Stimulated activated CD8-positive, alpha-beta memory T cell treated with anti-CD3 and anti-CD28 coated beads, Interleukin-15, amount 100 ng/mL, for 1 hour (primary cell): ENCODE measurements at regions not wholly inside any gene's neighbourhood (a gene's known extent, or its start where the extent isn't known, plus 50 kb on each side); places are given as distances from the start of the nearest gene placed in this dataset.
"Not testable (repeated sequence)": the region's sequence is repeated elsewhere in the genome, so short reads cannot be mapped to it uniquely, and the experiment has no call there.

Experiments used
- DNase-seq: peaks from one replicate; pipeline ENCODE4 v3.0.0-alpha.2; 2020; ENCODE audit warnings: low read depth

DNA sequence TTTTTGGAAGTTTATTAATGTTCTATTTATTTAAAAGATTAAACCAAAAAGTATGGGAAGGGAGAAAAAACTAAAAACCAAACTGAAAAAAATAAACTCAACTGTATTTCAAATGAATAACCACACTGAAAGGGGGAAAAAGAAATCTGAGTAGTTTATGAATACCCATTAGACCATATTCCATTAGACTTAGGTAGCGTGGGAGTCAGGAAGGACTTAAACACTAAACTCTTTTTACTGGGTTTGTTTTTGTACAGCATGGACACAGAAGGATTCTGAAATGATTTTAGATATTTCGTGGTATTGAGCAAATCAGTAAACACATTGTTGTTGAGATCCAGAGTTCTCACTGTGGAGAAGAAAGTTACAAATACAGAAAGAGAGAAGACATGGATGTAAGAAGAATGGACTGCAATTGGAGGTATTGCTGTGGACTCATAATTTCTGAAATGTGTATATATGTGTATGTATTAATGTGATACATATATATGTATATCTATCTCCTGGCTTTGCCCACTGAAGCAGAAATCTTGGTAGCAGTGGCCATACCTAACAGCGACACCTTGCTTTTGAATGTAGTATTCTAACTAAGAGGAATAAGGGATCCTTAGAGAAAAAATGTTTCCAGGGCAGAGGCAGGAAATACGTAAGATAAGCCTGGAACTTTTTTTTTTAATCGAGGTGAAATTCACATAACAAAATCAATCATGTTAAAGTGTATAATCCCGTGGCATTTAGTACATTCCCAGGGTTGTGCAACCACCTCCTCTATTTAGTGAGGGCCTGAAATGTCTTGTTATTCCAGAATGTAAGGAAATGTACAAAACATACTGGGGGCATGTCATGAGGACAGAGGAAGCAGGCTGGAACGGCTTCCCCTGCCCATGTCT, 228.8 kb downstream of the SMARCA2 start:
- no peak for DNase-seq

DNA sequence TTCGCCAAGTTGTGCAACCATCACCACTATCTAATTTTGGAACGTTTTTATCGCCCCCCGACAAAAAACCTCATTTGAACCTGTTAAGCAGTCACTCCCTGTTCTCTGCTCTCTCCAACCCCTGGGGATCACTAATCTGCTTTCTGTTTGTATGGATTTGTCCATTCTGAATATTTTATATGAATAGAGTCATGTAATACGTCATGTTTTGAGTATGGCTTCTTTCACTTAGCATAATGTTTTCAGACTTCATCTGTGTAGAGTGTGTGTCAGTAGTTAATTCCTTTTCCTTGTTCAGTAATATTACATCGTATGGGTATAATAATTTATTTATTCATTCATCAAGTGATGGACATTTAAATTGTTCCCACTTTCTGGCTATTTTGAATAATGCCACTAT, 232.2 kb downstream of the SMARCA2 start:
- no peak for DNase-seq

DNA sequence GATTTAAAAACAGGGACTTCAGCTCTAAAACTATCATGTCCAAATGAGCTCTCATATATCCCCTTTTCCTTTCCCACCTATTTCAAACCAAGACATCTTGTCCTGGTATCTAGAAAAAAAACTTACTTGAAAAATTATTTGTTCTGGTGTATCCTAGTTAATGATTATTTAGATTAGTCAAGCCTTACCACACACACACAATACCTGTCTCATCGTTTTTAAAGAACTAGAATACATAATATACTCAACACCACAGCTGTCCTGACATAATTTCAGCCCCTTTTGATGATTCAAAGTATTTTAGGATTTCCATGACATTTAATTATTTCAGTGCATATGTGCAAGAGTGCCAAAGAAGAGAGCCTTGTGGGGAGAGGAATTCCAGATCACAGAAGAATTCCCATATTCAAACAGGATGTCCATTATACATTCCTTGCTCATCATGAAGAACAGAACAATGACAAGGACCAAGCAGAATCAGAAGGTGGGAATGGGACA, 233.7 kb downstream of the SMARCA2 start:
- no peak for DNase-seq

DNA sequence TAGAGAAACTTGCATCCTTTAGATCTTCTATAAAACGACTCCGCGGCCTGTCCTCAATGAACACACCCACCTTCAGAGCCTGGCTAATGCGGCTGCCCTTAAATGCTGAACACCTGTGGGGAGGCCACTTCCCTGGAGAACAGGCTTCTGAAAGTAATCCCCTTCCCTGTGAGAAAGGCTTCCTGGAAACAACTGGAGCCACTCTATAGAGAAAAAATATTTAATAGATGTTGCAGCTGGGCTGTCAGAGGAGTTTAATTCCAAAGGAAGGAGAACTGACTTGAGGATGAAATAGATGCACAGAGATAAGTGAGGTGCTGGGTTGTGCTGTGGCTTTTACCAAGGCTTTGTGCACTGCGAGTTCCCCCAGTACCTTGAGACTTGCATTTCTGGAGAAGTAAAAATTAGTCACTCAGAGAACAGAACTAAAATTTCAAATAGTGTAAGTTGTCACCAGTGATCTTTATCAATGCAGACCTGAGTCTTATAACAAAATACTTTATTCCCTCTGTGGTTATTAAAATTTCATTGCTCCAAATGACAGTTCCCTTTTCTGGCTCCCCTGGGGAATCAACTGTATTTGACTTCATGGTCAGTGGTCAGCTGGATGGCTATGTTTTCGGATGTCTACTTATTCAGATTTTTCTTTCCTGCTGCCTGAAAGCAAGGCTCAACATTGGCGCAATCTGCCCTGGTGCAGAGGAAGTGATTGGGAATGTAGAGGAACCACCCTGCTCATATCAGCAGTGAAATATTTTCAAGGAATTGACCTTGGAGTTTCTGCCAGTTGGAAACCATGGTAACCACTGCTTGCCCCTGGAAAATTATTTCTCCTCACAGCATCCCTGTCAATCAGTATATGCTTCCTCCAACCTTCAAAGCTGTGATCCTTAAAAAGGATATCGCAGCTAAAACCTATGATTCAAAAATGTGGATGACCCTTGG, 238.8 kb downstream of the SMARCA2 start:
- DNase-seq = no peak

DNA sequence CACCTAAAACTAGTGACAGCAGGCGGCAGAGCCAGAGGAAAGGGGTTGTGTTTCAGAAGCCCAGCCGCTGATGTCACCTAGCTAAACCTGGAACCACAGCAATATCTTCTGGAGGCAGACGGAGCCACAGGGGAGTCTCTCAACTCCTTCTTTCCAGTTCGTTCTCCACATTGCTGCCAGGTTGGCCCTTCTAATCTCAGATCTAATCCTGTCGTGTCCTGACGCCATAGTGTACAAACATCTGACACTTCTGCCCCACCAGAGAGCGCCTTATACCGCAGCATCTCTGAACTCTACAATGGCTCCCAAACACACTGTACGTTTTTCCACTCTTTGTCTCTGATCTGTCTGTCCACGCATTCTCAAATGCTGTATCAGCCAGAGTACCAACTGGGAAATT, 240.0 kb downstream of the SMARCA2 start:
- DNase-seq = no peak

DNA sequence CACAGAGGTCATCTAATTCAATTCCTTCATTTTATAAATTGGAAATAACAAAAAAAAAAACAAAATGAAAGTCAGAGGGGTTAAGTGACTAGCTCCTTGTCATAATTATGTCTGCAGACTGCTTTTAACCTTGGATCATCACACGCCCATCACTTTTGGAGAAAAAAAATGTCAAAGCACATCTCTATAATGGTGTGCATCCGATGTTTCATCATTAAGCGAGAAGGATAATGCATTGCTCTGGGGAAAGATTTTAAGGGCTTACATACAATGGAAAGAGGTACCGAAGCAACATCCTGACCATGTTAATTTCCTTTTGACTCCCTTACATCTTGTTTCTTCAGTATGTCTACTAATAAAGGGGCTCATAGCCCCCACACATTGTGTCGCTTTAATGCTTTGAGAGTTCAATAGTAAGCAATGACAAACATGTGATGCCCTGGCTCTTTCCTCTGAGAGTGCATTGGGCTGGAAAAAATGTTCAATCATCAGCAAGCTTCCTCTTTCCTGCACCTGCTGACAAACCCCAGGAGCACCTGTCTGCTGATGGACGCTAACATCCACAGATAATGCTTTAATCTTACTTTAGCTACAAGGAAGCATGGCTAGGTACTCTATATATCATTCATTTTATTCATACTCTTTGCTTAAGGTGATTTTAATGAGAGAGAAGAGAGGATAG, 242.2 kb downstream of the SMARCA2 start:
- no peak for DNase-seq

DNA sequence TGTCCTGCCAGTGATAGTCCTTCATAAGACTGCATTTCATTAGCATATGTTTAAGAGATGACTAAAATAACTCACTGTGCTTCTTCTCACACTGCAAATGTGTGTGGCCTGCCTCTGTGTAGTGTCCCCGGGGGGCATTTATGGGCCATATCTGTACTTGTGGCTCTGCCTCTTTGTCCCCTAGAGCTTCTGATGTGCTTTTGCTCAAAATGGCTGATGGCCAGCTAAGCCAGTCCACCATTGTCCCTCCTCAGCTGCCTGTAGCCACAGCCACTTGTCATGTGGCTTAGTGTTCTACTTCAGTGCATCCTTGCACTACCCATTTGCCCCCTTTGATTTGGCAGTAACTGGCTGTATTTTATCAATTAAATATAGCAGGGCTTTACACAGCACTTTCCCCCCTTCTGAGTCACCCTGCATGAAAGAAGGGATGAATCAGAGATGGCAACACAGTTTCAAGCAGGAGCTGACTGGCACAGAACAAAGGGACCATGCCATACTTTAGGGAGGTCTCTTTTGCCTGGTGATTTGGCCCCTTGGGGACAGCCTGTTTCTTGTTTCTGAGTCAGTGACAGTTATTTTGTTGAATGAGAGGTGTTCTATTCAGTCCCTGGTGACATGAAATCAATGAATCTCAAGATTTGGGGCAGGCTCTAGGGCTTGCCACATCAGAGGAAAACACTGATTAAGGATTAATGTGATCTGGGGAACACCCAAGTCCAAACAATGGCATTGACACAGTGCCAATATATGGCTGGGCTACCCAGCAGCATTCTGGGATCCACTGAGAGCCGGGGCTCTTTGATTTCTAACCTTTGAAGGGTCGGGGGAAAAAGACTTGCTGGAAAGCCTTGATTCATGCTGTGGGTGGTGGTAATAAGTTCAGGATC, 245.5 kb downstream of the SMARCA2 start:
- DNase-seq = no peak

DNA sequence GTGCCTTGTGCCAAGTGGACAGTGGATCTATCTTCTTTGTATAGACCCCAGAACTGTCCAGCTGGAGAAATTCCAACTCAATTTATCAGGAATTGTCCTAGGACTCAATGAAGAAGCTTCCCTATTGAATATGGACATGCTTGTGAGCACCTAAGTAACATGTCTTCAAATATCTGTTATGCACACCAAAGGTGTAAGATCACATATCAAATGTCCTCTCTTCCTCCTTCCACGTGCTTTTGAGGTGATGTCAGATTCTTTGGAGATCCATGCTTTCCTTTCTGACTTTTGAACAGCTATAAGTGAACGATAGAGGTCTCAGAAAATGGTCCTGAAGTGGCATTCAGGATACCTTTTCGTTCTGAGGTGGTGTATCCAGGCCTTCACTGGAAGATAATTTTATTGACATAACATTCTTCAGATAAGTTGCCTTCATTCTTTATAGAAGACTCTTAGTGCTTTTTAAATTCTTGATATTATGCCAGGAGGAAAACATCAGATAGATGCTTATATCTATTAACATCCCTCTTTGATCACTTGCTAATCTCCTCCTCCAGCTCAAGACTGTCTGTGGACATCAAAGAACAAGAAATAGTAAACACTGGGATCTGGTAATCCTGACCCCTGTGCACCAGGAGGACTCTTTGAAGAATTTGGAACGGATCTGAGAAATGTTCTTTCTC, 246.4 kb downstream of the SMARCA2 start:
- DNase-seq = no peak

DNA sequence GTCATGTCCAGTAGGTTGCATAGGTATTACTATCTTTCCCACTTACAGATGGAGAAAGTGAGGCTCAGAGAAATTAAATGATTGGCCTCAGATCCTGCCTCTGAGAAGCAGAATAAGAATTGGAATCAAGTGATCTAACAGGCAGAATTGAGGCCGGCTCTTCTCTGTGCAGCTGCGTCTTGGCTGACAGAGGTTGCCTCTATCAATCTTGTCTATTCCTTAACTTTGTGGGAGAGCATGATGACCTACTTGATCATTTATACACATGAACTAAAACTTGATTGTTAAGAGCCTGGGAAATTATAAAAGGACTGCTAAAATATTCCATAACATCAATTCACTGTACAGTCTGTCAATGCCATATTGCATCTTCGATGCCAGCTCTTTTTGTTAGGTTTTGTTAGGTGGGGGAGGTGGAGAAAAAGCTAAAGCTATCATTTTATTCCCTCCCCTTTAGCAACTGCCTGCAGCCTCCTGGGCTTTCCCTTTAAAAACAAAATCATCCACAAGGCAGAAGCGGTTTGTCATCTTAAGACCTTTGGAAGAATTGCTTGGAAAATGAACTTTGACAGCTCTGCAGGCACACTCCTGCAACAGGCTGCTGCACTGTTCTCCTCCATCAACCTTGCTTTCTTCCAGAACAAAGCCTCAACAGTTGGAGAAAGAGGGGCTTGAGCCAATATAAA, 247.4 kb downstream of the SMARCA2 start:
- no peak for DNase-seq

DNA sequence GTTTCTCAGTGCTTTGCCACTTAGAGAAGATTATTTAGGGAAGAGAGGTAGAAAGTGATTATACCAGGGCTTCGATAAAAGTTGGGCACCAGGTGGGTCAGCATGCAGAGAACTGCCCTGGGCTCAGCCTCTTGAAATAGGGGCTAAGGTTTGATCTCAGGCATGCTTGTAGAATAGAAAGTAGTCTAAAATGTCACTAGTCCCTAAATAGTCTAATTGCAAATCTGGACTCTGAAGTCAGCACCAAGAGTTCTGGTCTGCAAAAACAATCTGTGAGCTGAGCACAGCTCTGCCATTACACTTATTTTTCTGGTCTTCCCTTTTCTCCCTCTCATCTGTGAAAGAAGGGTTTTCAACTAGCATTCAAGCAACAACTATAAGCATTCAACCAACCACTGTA, 248.0 kb downstream of the SMARCA2 start:
- no peak for DNase-seq

DNA sequence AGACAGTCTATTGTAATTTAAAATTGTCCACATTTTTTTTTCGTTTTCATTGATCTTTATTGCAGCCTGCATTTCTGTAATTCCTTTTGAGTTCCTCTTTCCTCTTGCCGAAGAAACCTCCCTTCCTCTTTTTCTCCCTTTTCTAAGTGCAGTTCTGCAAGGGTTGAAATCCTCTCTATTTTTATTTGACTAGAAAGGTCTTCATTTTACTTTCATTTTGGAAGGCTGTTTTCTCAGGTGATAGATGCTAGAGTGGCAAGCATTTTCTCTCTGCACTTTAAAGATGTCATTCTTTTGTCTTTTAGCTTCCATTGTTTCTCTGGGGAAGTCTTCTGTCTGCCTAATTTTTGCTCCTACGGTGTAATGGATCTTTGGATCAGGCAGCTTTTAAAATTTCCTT, 248.5 kb downstream of the SMARCA2 start:
- no peak for DNase-seq

DNA sequence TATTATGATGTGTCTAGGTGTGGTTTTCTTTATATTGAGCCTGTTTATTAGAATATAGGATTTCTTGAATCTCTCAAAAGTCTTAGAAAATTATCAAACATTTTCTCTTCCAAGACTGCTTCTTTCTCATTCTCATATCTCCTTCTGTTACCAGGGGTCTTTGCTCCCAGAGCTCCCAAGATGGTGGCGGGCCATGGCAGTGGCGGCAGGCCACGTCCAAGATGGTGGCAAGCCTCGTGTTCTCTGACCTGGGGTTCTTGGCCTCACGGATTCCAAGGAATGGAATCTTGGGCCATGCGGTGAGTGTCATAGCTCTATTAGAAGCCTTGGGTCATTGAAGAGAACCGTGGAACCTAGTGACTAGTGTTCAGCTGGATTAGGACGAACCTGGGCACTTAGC, 248.9 kb downstream of the SMARCA2 start:
- DNase-seq = no peak

DNA sequence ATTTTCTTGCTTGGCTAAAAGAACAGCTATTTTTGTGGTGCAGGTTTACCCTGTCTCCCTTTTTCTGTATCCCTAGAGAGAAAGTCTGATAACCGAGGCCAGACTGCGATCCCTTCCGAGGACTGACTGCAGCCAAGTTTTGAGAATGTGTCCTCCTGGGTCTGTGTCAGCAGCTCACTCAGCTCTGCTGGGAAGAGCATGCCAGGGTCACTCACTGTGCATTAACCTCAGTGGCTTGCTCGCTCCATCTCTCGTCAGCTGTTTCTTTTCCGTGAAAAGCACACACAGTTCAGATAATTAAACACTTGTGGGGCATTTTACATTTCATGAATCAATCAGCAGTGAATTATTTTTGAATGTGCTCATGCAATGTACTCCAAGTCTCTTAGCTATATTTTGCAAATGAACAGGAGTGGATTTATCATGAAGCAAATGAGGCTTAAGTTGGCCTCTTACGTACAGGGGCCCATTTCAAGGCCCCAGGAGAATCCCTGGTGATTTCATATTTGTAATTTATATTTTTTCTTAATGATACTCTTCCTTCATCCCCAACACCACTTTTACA, 252.1 kb downstream of the SMARCA2 start:
- DNase-seq = no peak

DNA sequence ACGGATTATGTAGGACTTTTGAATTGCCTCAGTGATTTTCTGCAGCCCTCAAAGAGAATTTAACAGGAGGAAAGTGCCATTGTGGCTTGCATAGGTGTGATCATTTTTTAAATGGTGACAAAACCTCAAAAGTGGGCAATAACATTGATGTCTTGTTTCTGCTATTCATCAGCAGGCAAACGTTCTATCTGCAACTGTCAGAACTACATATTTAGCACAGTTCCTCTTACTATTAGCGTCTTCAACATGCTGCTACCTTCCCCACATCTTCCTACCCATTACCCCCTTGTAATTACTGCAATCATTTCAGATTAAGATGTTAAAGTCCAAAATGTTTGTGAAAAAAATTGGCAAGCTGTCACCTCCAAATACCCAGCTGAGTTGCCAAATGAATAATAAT, 254.6 kb downstream of the SMARCA2 start:
- no peak for DNase-seq

DNA sequence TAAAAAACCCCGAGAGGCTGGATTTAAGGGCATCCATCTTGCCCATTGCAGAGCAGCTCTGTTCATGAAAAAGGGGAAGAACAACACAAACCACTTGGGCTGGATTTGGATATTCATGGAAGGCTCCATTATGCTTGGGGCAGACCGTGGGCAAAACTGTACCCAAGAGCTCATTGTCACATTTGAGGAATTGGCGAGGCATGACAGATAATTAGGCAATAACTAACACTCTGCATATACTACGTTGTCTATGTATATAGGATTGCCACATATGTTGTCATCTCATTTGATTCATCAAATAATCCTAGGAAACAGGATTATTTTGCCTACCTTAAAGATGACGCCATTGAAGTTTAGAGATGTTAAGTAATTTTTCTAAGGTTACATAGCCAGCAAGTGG, 255.4 kb downstream of the SMARCA2 start:
- DNase-seq = no peak

DNA sequence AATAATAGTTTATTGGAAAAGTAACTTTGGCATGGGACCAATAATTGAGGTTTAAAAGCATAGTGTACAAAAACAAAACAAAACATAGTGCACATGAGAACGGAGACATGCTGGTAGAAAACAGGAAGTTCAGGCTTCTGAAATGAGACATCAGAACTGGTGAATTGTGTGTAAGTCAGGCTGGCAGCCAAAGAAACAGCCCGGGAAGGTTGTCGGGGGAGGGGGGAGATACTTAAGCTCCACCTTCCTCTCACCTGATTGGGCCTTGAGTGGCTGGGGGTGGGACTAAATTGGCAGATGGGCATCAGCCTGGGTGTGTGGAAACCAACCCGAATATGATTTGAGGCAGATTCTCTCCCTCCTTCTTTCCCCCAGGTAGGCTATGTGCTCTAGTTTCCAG, 256.3 kb downstream of the SMARCA2 start:
- DNase-seq = no peak

DNA sequence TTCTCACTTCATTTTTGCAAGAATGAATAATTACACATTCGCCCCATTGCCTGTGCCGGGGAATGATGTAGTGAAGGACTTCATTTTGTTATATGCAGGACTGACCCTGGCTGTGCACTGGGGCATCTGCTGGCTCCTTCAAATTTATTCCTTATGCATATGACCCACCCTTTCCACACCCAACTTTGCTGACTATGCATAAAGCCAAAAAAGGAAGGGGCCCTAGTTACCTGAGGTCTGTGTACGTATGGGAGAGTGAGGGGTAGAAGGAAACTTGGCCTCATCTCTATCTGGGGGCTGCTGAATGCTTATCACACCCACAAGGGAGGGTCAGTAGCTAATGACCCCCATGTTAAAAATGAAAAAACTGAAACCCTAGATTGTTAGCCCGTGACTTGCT, 259.6 kb downstream of the SMARCA2 start:
- no peak for DNase-seq

DNA sequence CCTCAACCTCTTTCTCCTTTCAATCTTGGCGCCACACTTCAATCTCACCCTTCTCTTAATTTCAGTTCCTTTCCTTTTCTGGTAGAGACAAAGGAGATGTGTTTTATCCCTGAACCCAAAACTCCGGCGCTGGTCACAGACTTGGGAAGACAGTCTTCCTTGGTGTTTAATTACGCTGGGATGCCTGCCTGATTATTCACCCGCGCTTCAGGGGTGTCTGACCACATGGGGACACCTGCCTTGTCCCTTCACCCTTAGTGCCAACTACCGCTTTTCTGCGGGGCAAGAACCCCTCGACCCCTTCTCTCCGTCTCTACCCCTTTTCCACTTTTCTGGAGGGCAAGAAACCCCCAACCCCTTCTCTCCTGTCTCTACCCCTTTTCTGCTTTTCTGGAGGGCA, 261.1 kb downstream of the SMARCA2 start:
- no peak for DNase-seq

DNA sequence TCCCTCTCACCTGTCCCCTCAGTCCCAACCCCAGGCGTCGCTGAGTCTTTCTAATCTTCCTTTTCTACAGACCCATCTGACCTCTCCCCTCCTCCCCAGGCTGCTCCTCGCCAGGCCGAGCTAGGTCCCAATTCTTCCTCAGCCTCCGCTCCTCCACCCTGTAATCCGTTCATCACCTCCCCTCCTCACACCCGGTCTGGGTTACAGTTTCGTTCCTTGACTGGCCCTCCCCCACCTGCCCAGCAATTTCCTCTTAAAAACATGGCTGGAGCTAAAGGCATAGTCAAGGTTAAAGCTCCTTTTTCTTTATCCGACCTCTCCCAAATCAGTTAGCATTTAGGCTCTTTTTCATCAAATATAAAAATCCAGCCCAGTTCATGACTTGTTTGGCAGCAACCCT, 262.0 kb downstream of the SMARCA2 start:
- DNase-seq = not testable (repeated sequence)

DNA sequence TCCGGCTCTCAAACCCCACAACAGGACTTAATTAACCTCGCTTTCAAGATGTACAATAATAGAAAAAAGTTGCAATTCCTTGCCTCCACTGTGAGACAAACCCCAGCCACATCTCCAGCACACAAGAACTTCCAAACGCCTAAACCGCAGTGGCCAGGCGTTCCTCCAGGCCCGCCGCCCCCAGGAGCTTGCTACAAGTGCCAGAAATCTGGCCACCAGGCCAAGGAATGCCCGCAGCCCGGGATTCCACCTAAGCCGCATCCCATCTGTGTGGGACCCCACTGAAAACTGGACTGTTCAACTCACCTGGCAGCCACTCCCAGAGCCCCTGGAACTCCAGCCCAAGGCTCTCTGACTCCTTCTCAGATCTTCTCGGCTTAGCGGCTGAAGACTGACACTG, 262.5 kb downstream of the SMARCA2 start:
- not testable (repeated sequence) for DNase-seq
